Epithelial cell of esophagus (primary cell): ENCODE measurements at regions not wholly inside any gene's neighbourhood (a gene's known extent, or its start where the extent isn't known, plus 50 kb on each side); places are given as distances from the start of the nearest gene placed in this dataset.
"Not testable (repeated sequence)": the region's sequence is repeated elsewhere in the genome, so short reads cannot be mapped to it uniquely, and the experiment has no call there.

Source experiments
- DNase-seq: peaks from one replicate; pipeline ENCODE4 v3.0.0; 2010; ENCODE audit warnings: low read depth
- H3K4me3 ChIP-seq: 2 replicates; pipeline ENCODE4 v1.5.1; 2011; ENCODE audit warnings: mild to moderate bottlenecking, low read length, control low read depth
- CTCF ChIP-seq: IDR thresholded peaks from 2 replicates; pipeline ENCODE4 v1.5.1; 2011; ENCODE audit warnings: low read depth, mild to moderate bottlenecking, low read length, control low read depth, inconsistent platforms; ENCODE audit not compliant: insufficient read depth; ENCODE audit errors: missing control alignments

- no peak for TF ChIP-seq CTCF
- peak; percentile 42 for DNase-seq
- H3K4me3 ChIP-seq: no peak overlapping the region
Observed at GRCh38 chr14:71165121-71166031, 258.1 kb downstream of the PCNX1 start.

GRCh38 chr14:71166180-71166837 lies 259.1 kb downstream of the PCNX1 start:
- H3K4me3 ChIP-seq: no peak overlapping the region
- peak; percentile 87 for TF ChIP-seq CTCF
- peak; percentile 74 for DNase-seq

- not testable (repeated sequence) for H3K4me3 ChIP-seq, DNase-seq
Observed at GRCh38 chr14:71167325-71167950, 260.2 kb downstream of the PCNX1 start.

- H3K4me3 ChIP-seq, DNase-seq: not testable (repeated sequence)
Observed at GRCh38 chr14:71168161-71168560, 260.9 kb downstream of the PCNX1 start.

- DNase-seq: no peak
- no peak overlapping the region for H3K4me3 ChIP-seq
- no peak for TF ChIP-seq CTCF
Observed at GRCh38 chr14:71168564-71169427, 261.5 kb downstream of the PCNX1 start.

GRCh38 chr14:71169861-71170260 lies 262.6 kb downstream of the PCNX1 start:
- TF ChIP-seq CTCF: no peak
- no peak for DNase-seq
- no peak overlapping the region for H3K4me3 ChIP-seq

- H3K4me3 ChIP-seq: no peak overlapping the region
- peak; percentile 86 for DNase-seq
- TF ChIP-seq CTCF: no peak
Observed at GRCh38 chr14:71175491-71175890, 268.2 kb downstream of the PCNX1 start.
